DMS 273 (cell line): ENCODE measurements at regions not wholly inside any gene's neighbourhood (a gene's known extent, or its start where the extent isn't known, plus 50 kb on each side); places are given as distances from the start of the nearest gene placed in this dataset.

Experiments used
- DNase-seq: peaks from one replicate; lab custom pipeline; 2025; ENCODE audit not compliant: unreplicated experiment; lab: John Stamatoyannopoulos, UW

- DNase-seq: no peak
Measured at GRCh38 chr13:105587786-105588185, 947.7 kb downstream of the EFNB2 start.

GRCh38 chr13:105579821-105580710 is 955.4 kb downstream of the EFNB2 start:
- DNase-seq: no peak

- no peak for DNase-seq
Measured at GRCh38 chr13:105573136-105573535, 962.3 kb downstream of the EFNB2 start.

GRCh38 chr13:105572401-105572800 is 963.1 kb downstream of the EFNB2 start:
- no peak for DNase-seq

GRCh38 chr13:105569816-105570215 is 965.6 kb downstream of the EFNB2 start:
- no peak for DNase-seq

GRCh38 chr13:105567951-105568525 is 967.4 kb downstream of the EFNB2 start:
- no peak for DNase-seq

GRCh38 chr13:105565136-105565727 is 970.2 kb downstream of the EFNB2 start:
- DNase-seq: no peak

GRCh38 chr13:105552078-105552477 is 983.4 kb downstream of the EFNB2 start:
- DNase-seq: no peak

GRCh38 chr13:105547851-105548250 is 987.6 kb downstream of the EFNB2 start:
- DNase-seq: no peak

GRCh38 chr13:105545811-105546210 is 989.7 kb downstream of the EFNB2 start:
- DNase-seq: no peak

GRCh38 chr13:105543742-105544141 is 991.7 kb downstream of the EFNB2 start:
- DNase-seq: no peak

GRCh38 chr13:105541565-105541964 is 993.9 kb downstream of the EFNB2 start:
- no peak for DNase-seq

GRCh38 chr13:105538346-105538745 is 997.1 kb downstream of the EFNB2 start:
- no peak for DNase-seq

GRCh38 chr13:105537113-105537512 is 998.3 kb downstream of the EFNB2 start:
- DNase-seq: no peak

- no peak for DNase-seq
Measured at GRCh38 chr13:105530468-105530867, 1005.0 kb downstream of the EFNB2 start.

- DNase-seq: no peak
Measured at GRCh38 chr13:105527127-105527526, 1008.3 kb downstream of the EFNB2 start.

GRCh38 chr13:105519771-105520170 is 1015.7 kb downstream of the EFNB2 start:
- no peak for DNase-seq

GRCh38 chr13:105518086-105518485 is 1017.4 kb downstream of the EFNB2 start:
- no peak for DNase-seq

GRCh38 chr13:105514401-105514800 is 1021.1 kb downstream of the EFNB2 start:
- no peak for DNase-seq

- peak; percentile 8 for DNase-seq
Measured at GRCh38 chr13:105513448-105513847, 1022.0 kb downstream of the EFNB2 start.

GRCh38 chr13:105509981-105510762 is 1025.3 kb downstream of the EFNB2 start:
- no peak for DNase-seq
